SH-SY5Y (cell line): ENCODE measurements at regions not wholly inside any gene's neighbourhood (a gene's known extent, or its start where the extent isn't known, plus 50 kb on each side); places are given as distances from the start of the nearest gene placed in this dataset.

Experiments
- GATA2 ChIP-seq: IDR thresholded peaks from 2 replicates; pipeline ENCODE4 v1.6.1; 2011; ENCODE audit warnings: mild to moderate bottlenecking, low read depth, low read length
- GATA3 ChIP-seq: IDR thresholded peaks from 2 replicates; pipeline ENCODE4 v1.6.1; 2011; ENCODE audit warnings: low read depth, mild to moderate bottlenecking, low read length, moderate library complexity

GRCh38 chr2:235230821-235231601 lies 262.8 kb upstream of the AGAP1 start:
- TF ChIP-seq GATA2 (no peak), GATA3 (no peak)

GRCh38 chr2:235232449-235233433 lies 261.1 kb upstream of the AGAP1 start:
- TF ChIP-seq GATA2 (no peak), GATA3 (no peak)

GRCh38 chr2:235234736-235235135 lies 259.1 kb upstream of the AGAP1 start:
- TF ChIP-seq GATA2 (no peak), GATA3 (no peak)

- TF ChIP-seq GATA3 (no peak), GATA2 (no peak)
These were observed 257.7 kb upstream of the AGAP1 start for GRCh38 chr2:235235977-235236767.

- no peak for TF ChIP-seq GATA3
- TF ChIP-seq GATA2 = no peak
These were observed 255.3 kb upstream of the AGAP1 start for GRCh38 chr2:235238537-235238936.

GRCh38 chr2:235240574-235240973 lies 253.3 kb upstream of the AGAP1 start:
- TF ChIP-seq GATA2 (no peak), GATA3 (no peak)

GRCh38 chr2:235244255-235245220 lies 249.3 kb upstream of the AGAP1 start:
- no peak for TF ChIP-seq GATA2
- TF ChIP-seq GATA3 = no peak

GRCh38 chr2:235247001-235247400 lies 246.8 kb upstream of the AGAP1 start:
- TF ChIP-seq GATA2 (no peak), GATA3 (no peak)

- TF ChIP-seq GATA3 (no peak), GATA2 (no peak)
These were observed 238.2 kb upstream of the AGAP1 start for GRCh38 chr2:235255693-235256092.

- TF ChIP-seq GATA2 = no peak
- no peak for TF ChIP-seq GATA3
These were observed 236.3 kb upstream of the AGAP1 start for GRCh38 chr2:235257590-235257989.

GRCh38 chr2:235262750-235263149 lies 231.1 kb upstream of the AGAP1 start:
- TF ChIP-seq GATA3 (no peak), GATA2 (no peak)

GRCh38 chr2:235263205-235264120 lies 230.4 kb upstream of the AGAP1 start:
- TF ChIP-seq GATA2 (no peak), GATA3 (no peak)

GRCh38 chr2:235264121-235264493 lies 229.7 kb upstream of the AGAP1 start:
- TF ChIP-seq GATA3 (no peak), GATA2 (no peak)
